ENCODE measurements at regions not wholly inside any gene's neighbourhood (a gene's known extent, or its start where the extent isn't known, plus 50 kb on each side); places are given as distances from the start of the nearest gene placed in this dataset.
A peak's percentile ranks its signal among the peaks of the same experiment; 100 is the strongest.
"Not testable (repeated sequence)": the region's sequence is repeated elsewhere in the genome, so short reads cannot be mapped to it uniquely, and the experiment has no call there.

DNA sequence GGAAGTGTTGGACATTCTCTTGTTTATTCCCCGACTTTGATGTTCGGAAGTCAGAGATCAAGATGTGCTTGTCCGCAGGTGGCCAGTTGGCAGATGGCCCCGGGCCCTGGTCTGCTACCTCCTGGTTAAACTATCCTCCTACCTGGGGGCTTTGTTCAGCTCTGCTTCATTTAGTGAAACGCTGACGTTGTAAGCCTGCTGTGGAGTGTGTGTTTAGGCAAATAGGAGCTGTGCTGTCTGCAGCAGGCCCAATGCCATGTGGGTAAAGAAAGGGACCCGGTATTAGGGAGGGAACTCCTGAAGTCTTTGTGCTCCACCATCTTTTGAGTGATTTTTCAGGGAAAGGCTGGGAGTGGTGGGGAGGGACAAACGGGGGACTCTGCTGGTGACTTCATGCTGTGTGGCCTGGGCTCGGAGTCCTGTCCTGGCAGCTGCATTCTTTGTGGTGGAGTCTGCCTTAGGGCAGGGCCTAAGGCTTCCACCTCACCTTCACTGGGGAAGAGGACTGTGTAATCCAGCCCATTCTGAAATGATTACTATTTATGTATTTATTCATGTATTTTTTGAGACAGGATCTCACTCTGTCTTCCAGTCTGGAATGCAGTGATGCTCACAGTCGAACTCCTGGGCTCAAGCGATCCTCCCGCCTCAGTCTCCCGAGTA lies 171.1 kb upstream of the KLF6 start:
- no peaks in the 10 kb centered on the region for H3K27me3 Mint-ChIP-seq
- H3K27ac Mint-ChIP-seq: no peak overlapping the region
- H3K9me3 Mint-ChIP-seq: peaks cover 0 to 2% (median 0%) of the 10 kb centered on the region in 9 donors
- DNase-seq (no peak), ATAC-seq (no peak)
- no peaks in the 10 kb centered on the region for H3K36me3 Mint-ChIP-seq
- peaks cover 9 to 25% (median 22%) of the 10 kb centered on the region in 4 donors for H3K4me1 Mint-ChIP-seq
- POLR2A ChIA-PET: interaction anchor here (0.8 to 1.3 kb wide), 2 partner anchors 171 to 173 kb away, joined by 3 read pairs; partner anchors contain the start of gene KLF6
- H3K4me3 Mint-ChIP-seq: no peak overlapping the region

DNA sequence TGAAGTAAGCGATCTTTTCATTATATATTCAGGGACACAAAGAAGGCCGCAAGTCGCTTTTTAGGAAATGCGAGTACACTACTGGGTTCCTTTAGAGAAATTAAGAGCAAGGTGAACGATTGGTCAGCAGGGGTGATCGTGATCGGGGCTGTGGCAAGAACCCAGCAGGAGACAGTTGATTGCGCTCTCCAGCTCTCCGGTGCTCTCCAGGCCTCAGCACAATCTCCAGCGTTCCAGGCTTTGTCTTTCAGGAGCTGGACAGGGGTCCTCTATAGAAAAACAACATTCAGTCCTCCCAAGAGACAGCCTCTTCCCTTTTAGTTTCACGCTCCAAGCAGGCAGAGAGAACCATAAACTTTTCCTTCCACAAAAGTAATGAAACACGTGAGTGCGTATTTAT lies 170.5 kb upstream of the KLF6 start:
- POLR2A ChIA-PET: interaction anchor here (1.3 kb wide), 1 partner anchor 171 kb away, joined by 3 read pairs; the partner anchor contains the start of gene KLF6
- Mint-ChIP-seq H3K4me1 (peaks cover 7 to 25% (median 22%) of the 10 kb centered on the region in 4 donors), H3K9me3 (peaks cover 0 to 2% (median 0%) of the 10 kb centered on the region in 9 donors), H3K36me3 (no peaks in the 10 kb centered on the region), H3K4me3 (no peak overlapping the region), H3K27me3 (no peaks in the 10 kb centered on the region), H3K27ac (no peak overlapping the region)
- DNase-seq (no peak), ATAC-seq (no peak)

DNA sequence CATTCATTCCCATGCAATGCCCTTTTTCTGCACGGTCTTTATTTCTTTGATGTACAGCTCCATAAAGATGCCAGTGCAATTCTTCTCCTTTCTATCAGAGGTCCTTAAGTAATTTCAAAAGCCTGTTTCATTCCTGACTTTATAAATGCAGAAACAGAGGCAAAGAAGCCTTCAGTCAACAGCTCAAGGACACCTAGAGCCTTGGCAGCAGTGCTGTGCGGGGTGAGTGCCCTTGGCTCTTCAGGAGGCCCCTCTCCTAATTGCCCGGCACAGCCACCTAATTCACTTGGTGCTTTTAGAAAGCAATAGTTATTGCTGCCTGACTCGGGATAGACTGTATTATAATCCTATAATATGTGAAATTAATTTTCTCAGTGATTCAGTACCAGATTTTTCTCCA lies 169.6 kb upstream of the KLF6 start:
- ATAC-seq (no peak), DNase-seq (no peak)
- Mint-ChIP-seq H3K9me3 (peaks cover 0 to 2% (median 0%) of the 10 kb centered on the region in 9 donors), H3K4me1 (peaks cover 11 to 27% (median 25%) of the 10 kb centered on the region in 4 donors), H3K27ac (no peak overlapping the region), H3K27me3 (no peaks in the 10 kb centered on the region), H3K36me3 (no peaks in the 10 kb centered on the region), H3K4me3 (no peak overlapping the region)
- POLR2A ChIA-PET: interaction anchor here (0.9 kb wide), 1 partner anchor 169 kb away, joined by 3 read pairs; the partner anchor contains the start of gene KLF6

DNA sequence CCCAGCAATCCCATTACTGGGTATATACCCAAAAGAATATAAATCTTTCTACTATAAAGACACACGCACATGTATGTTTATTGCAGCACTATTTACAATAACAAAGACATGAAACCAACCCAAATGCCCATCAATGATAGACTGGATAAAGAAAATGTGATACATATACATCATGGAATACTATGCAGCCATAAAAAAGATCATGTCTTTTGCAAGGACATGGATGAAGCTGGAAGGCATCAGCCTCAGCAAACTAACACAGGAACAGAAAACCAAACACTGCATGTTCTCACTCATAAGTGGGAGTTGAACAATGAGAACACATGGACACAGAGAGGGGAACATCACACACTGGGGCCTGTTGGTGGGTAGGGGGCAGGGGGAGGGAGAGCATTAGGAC lies 169.0 kb upstream of the KLF6 start:
- not testable (repeated sequence) for H3K36me3 Mint-ChIP-seq, ATAC-seq, H3K4me3 Mint-ChIP-seq, H3K27me3 Mint-ChIP-seq, H3K27ac Mint-ChIP-seq, H3K9me3 Mint-ChIP-seq, DNase-seq
- H3K4me1 Mint-ChIP-seq: peaks cover 9 to 27% (median 26%) of the 10 kb centered on the region in 4 donors
- POLR2A ChIA-PET: interaction anchor here (0.8 to 0.9 kb wide), 2 partner anchors 169 kb away, joined by 3 read pairs; partner anchors contain the start of gene KLF6

DNA sequence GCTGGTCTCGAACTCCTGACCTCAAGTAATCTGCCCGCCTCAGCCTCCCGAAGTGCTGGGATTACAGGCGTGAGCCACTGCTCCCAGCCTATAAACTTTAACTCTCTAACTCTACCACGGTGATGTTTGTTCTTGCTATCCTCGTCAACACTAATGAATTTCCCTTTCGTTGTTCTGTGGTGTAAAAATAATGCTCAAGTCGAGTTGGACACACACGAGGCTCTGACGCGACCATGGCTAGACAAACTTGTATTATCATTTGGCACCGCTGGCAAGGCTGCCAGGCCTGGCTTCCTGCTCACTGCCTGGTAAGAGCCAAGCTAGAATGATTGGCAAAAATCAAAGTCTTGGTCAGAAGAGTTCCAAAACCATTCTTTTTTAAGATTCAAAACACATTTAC lies 167.0 kb upstream of the KLF6 start:
- Mint-ChIP-seq H3K27me3 (peaks cover 0 to 2% (median 0%) of the 10 kb centered on the region in 5 donors), H3K36me3 (no peaks in the 10 kb centered on the region), H3K9me3 (peaks cover 0 to 2% (median 0%) of the 10 kb centered on the region in 9 donors), H3K4me3 (peak overlapping the region in 1 of 10 donors; percentile 51), H3K27ac (peak overlapping the region in 3 of 10 donors; percentile 24 to 61 (median 53)), H3K4me1 (peaks cover 14 to 43% (median 40%) of the 10 kb centered on the region in 4 donors)
- no peak for DNase-seq
- no peak for ATAC-seq
- POLR2A ChIA-PET: interaction anchor here (0.7 kb wide), 1 partner anchor 33 kb away, joined by 6 read pairs; no protein-coding TSS in a partner anchor

DNA sequence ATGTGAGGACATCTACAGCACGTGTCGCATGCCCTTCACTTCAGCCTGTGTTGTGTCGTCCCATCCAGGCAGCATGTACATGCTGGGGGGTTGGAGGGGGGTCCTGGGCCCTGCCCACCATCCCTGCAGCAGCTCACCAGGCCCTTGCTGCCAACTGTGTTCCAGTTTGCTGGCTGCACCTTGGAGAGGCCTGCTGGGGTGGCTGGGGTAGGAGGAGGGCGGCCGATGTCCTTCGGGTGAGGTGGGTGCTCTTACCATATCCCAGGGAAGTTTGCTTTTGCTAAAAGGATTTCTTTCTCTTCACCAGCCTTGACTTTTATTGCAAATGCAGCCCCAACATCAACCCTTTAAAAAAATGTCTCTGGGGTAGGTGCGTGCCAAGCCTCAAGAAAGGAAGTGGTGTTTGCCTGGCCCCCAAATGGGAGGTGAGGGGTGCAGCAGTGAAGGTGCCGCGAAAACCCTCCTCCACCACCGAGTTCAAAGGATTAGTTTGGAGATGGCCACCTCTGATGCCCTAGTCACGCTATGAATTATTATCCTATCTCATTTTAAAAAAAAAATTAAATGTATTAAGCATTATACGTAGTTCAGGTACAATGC lies 165.8 kb upstream of the KLF6 start:
- H3K27ac Mint-ChIP-seq: peak overlapping the region; percentile 1 to 87 (median 66)
- peaks cover 0 to 2% (median 0%) of the 10 kb centered on the region in 9 donors for H3K9me3 Mint-ChIP-seq
- ATAC-seq (peak; percentile 72 to 76), DNase-seq (peak in 8 of 10 donors; percentile 37 to 82 (median 63))
- H3K4me1 Mint-ChIP-seq: peaks cover 18 to 52% (median 48%) of the 10 kb centered on the region in 4 donors
- peaks cover 0 to 2% (median 0%) of the 10 kb centered on the region in 5 donors for H3K27me3 Mint-ChIP-seq
- peak overlapping the region in 8 of 10 donors; percentile 27 to 74 (median 55) for H3K4me3 Mint-ChIP-seq
- H3K36me3 Mint-ChIP-seq: no peaks in the 10 kb centered on the region
- POLR2A ChIA-PET: interaction anchor here (1.0 to 2.5 kb wide), 5 partner anchors 10 to 166 kb away, joined by 4 to 19 read pairs (median 7); partner anchors contain the start of gene KLF6

DNA sequence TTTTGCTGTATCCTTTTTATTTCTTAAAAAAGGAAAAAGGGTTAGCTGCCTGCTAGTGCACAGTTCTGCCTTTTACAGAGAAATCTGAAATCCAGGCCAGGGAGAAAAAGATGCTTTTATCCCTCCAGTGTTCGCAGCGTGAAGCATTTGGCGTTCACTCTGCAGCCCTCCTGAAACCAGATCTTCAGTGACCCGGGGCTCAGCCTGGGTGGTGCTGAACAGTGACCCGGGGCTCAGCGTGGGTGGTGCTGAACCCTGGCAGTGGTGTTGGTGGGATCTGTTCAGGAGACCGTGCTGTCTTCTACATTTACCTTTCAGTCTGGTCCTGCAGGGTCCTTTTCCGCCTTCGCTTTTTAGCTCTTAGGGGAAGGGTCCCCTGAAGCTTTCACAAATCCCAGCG lies 164.7 kb upstream of the KLF6 start:
- POLR2A ChIA-PET: interaction anchor here (1.0 to 2.5 kb wide), 4 partner anchors 11 to 167 kb away, joined by 4 to 19 read pairs (median 9); partner anchors contain the start of gene KLF6
- ATAC-seq: no peak

DNA sequence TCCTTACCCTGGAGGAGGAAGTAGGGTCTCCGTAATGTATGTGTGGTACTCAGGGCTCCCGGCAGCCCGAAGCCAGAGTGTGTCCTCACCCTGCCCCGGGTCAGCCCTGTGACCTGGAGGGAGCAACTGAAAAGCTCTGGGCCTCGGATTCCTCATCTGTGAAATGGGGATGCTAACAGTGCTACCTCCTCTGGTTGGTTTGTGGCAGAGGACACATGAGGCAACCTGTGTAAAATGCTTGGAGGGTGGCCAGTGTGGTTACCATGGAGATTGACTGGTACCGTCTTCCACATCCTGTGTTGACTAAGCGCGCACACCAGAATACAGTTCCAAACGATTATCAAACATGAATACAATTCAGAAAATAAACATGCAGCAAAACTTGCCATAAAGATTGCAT lies 163.8 kb upstream of the KLF6 start:
- Mint-ChIP-seq H3K4me1 (peaks cover 21 to 62% (median 55%) of the 10 kb centered on the region in 4 donors), H3K36me3 (no peaks in the 10 kb centered on the region), H3K27ac (peak overlapping the region; percentile 60 to 92 (median 81)), H3K4me3 (peak overlapping the region; percentile 34 to 73 (median 58)), H3K27me3 (peaks cover 0 to 2% (median 0%) of the 10 kb centered on the region in 5 donors), H3K9me3 (peaks cover 0 to 2% (median 0%) of the 10 kb centered on the region in 9 donors)
- POLR2A ChIA-PET: interaction anchor here (0.6 to 2.5 kb wide), 7 partner anchors 12 to 260 kb away, joined by 3 to 19 read pairs (median 8); partner anchors contain the start of gene KLF6
- ATAC-seq (peak; percentile 87 to 96), DNase-seq (peak in 9 of 10 donors; percentile 31 to 94 (median 77))

More for the DNA sequence above, 164.7 kb upstream of the KLF6 start:
- H3K9me3 Mint-ChIP-seq: peaks cover 0 to 2% (median 0%) of the 10 kb centered on the region in 9 donors
- peaks cover 21 to 62% (median 55%) of the 10 kb centered on the region in 4 donors for H3K4me1 Mint-ChIP-seq
- H3K36me3 Mint-ChIP-seq: no peaks in the 10 kb centered on the region
- peak overlapping the region in 5 of 10 donors; percentile 66 to 87 (median 85) for H3K27ac Mint-ChIP-seq
- DNase-seq: no peak
- peak overlapping the region in 4 of 10 donors; percentile 20 to 51 (median 24) for H3K4me3 Mint-ChIP-seq
- H3K27me3 Mint-ChIP-seq: peaks cover 0 to 2% (median 0%) of the 10 kb centered on the region in 5 donors

DNA sequence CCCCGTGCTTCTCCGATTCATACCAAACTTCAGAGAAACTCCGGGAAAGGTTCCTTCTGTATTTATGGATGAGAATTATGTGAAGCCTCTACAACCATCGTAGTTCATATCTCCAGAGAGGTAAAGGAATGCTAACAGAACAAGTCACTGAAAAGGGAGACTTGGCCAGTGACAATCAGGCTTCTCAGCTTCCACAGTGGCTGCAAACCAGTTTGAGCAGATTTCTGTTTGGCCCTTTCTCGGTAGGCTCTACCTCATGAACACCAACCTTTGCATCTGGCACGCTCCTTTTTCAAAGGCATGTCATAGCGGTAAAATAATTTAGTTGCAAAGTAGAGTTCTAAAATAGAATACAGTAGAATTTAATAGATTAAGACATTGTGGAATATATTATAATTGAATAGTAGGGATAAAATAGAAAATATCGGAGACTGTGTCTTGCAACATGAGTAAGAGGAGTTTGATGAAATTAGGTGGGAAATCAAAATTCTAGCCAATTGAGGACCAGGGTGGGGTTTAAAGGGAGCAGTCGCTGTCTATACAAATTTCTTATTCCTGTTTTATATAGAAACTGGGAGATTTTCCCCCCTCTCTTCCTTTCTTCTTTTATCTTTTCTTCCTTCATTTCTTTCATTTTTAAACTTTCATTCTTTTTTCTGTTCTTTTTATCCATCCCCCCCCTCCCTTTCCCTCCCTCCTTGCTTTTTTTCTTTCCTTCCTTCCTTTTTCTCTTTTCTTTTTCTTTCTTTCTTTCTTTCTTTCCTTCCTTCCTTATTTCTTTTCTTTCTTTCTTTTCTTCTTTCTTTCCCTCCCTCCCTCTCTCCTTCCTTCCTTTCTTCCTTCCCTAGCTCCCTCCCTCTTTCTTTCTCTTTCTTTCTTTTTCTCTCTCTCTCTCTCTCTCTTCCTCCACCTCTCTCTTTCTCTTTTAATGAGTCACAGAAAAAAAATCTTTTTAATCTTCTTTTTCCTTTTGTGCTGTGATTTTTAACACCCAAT lies 161.5 kb upstream of the KLF6 start:
- peaks cover 0 to 2% (median 0%) of the 10 kb centered on the region in 5 donors for H3K27me3 Mint-ChIP-seq
- no peak for DNase-seq
- H3K9me3 Mint-ChIP-seq: no peaks in the 10 kb centered on the region
- POLR2A ChIA-PET: interaction anchor here (1.1 to 2.3 kb wide), 2 partner anchors 161 to 164 kb away, joined by 3 to 12 read pairs; partner anchors contain the start of gene KLF6
- H3K36me3 Mint-ChIP-seq: no peaks in the 10 kb centered on the region
- peaks cover 27 to 68% (median 54%) of the 10 kb centered on the region in 4 donors for H3K4me1 Mint-ChIP-seq
- H3K27ac Mint-ChIP-seq: peak overlapping the region in 9 of 10 donors; percentile 7 to 82 (median 48)
- H3K4me3 Mint-ChIP-seq: peak overlapping the region in 4 of 10 donors; percentile 9 to 27 (median 18)
- no peak for ATAC-seq

DNA sequence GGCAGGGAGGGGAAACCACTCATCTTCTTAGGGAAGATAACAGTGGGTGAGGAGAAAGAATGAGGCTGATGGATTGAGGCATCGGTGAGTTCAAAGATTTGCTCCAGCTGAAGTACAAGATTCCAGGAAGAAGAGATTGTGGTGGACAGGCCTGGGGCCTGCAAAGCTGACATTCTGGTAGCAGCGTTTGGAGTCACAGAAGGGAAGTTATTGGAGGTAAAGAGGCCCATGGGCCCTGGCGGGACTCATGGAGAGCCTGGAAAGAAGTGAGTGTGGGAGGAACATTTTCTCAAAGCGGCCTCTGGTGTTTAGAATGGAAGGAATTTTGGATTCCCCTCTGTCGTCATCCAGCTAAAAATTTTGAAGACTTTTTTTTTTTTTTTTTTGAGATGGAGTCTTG lies 160.0 kb upstream of the KLF6 start:
- H3K4me1 Mint-ChIP-seq: peaks cover 22 to 53% (median 40%) of the 10 kb centered on the region in 4 donors
- POLR2A ChIA-PET: interaction anchor here (0.7 to 0.9 kb wide), 3 partner anchors 151 to 786 kb away, joined by 3 to 5 read pairs (median 4); no protein-coding TSS in a partner anchor
- no peak overlapping the region for H3K4me3 Mint-ChIP-seq
- no peaks in the 10 kb centered on the region for H3K9me3 Mint-ChIP-seq
- no peak for ATAC-seq
- H3K36me3 Mint-ChIP-seq: no peaks in the 10 kb centered on the region
- peaks cover 0 to 2% (median 0%) of the 10 kb centered on the region in 5 donors for H3K27me3 Mint-ChIP-seq
- no peak for DNase-seq
- H3K27ac Mint-ChIP-seq: peak overlapping the region in 6 of 10 donors; percentile 3 to 76 (median 62)

DNA sequence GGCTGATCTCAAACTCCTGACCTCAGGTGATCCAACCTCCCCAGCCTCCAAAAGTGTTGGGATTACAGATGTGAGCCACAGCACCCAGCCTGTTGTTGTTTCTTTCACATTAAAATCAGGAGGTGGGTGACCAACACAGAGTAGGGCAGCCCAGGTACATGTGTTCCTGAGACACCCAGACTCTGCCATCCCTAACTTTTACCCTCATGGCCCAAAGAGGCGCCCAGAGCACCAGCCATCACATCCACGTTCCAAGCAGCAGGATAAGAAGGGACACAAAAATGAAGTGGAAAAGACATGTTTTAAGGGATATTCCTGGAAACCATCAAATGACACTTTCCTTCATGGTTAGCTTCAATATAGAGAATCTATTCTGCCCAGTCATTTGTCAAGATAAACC lies 159.6 kb upstream of the KLF6 start:
- Mint-ChIP-seq H3K27ac (peak overlapping the region in 6 of 10 donors; percentile 21 to 76 (median 62)), H3K36me3 (no peaks in the 10 kb centered on the region), H3K27me3 (peaks cover 0 to 2% (median 0%) of the 10 kb centered on the region in 5 donors), H3K9me3 (no peaks in the 10 kb centered on the region), H3K4me3 (no peak overlapping the region), H3K4me1 (peaks cover 22 to 49% (median 36%) of the 10 kb centered on the region in 4 donors)
- ATAC-seq (no peak), DNase-seq (no peak)
- POLR2A ChIA-PET: interaction anchor here (0.9 kb wide), 1 partner anchor 150 kb away, joined by 4 read pairs; no protein-coding TSS in a partner anchor

Data from naive thymus-derived CD8-positive, alpha-beta T cell (primary cell).